ENCODE measurements at regions not wholly inside any gene's neighbourhood (a gene's known extent, or its start where the extent isn't known, plus 50 kb on each side); places are given as distances from the start of the nearest gene placed in this dataset.

- DNase-seq (ENCODE audit: low read depth, low spot score) (no peak), FAIRE-seq (no peak)
- no peak overlapping the region for H2AFZ ChIP-seq (ENCODE audit: control insufficient read depth, low read length)
- H3K4me1 ChIP-seq (ENCODE audit: control insufficient read depth, extremely low read depth, insufficient read depth, low read length), result no peaks in the 10 kb centered on the region
- no peak overlapping the region for H3K27ac ChIP-seq (ENCODE audit: control insufficient read depth, insufficient read depth, low read length)
- H3K4me3 ChIP-seq (ENCODE audit: control insufficient read depth in 2 of 3, extremely low read depth in 1 of 3, insufficient read depth in 2 of 3, low read depth in 1 of 3, low read length in 3 of 3), result no peak overlapping the region
- dilution Hi-C loops (cut with MboI; ENCODE audit: extremely low pct_ligation_motif_present, low sequenced_read_pairs), result no loop called here
- no peaks in the 10 kb centered on the region for H3K9me1 ChIP-seq (ENCODE audit: control insufficient read depth, extremely low read depth, insufficient read depth, low read length)
- H3K9me3 ChIP-seq (ENCODE audit: control insufficient read depth, low read depth, low read length), result no peaks in the 10 kb centered on the region
- H3K27me3 ChIP-seq (ENCODE audit: control insufficient read depth, extremely low read depth, insufficient read depth, low read length), result no peaks in the 10 kb centered on the region
- H4K20me1 ChIP-seq (ENCODE audit: control insufficient read depth, extremely low read depth, insufficient read depth, low read length), result no peaks in the 10 kb centered on the region
- TF ChIP-seq CTCF (optimal IDR thresholded peaks at IDR 0.05 in 1 of 3, IDR thresholded peaks at IDR 0.05 in 1 of 3, conservative IDR thresholded peaks at IDR 0.05 in 1 of 3; ENCODE audit: extremely low read depth in 1 of 3, insufficient read depth in 2 of 3, low read length in 3 of 3) (no peak), EZH2 (IDR thresholded peaks at IDR 0.05; ENCODE audit: low read length) (no peak)
- H3K36me3 ChIP-seq (ENCODE audit: control insufficient read depth in 2 of 2, extremely low read depth in 1 of 2, insufficient read depth in 2 of 2, low read length in 2 of 2), result no peaks in the 10 kb centered on the region
- no peak overlapping the region for H3K4me2 ChIP-seq (ENCODE audit: control insufficient read depth, extremely low read depth, insufficient read depth, low read depth, low read length)
- no peaks in the 10 kb centered on the region for H3K79me2 ChIP-seq (ENCODE audit: control insufficient read depth, insufficient read depth, low read length)
- no peak overlapping the region for H3K9ac ChIP-seq (ENCODE audit: control insufficient read depth, extremely low read depth, insufficient read depth, low read length)
Observed at GRCh38 chr2:6326958-6327357, 538.7 kb downstream of the CMPK2 start.

- H2AFZ ChIP-seq (ENCODE audit: control insufficient read depth, low read length), result no peak overlapping the region
- no peaks in the 10 kb centered on the region for H3K9me3 ChIP-seq (ENCODE audit: control insufficient read depth, low read depth, low read length)
- no peak overlapping the region for H3K9ac ChIP-seq (ENCODE audit: control insufficient read depth, extremely low read depth, insufficient read depth, low read length)
- no peaks in the 10 kb centered on the region for H3K4me1 ChIP-seq (ENCODE audit: control insufficient read depth, extremely low read depth, insufficient read depth, low read length)
- H3K9me1 ChIP-seq (ENCODE audit: control insufficient read depth, extremely low read depth, insufficient read depth, low read length), result no peaks in the 10 kb centered on the region
- TF ChIP-seq CTCF (optimal IDR thresholded peaks at IDR 0.05 in 1 of 3, IDR thresholded peaks at IDR 0.05 in 1 of 3, conservative IDR thresholded peaks at IDR 0.05 in 1 of 3; ENCODE audit: extremely low read depth in 1 of 3, insufficient read depth in 2 of 3, low read length in 3 of 3) (no peak), EZH2 (IDR thresholded peaks at IDR 0.05; ENCODE audit: low read length) (no peak)
- no peak overlapping the region for H3K4me3 ChIP-seq (ENCODE audit: control insufficient read depth in 2 of 3, extremely low read depth in 1 of 3, insufficient read depth in 2 of 3, low read depth in 1 of 3, low read length in 3 of 3)
- H4K20me1 ChIP-seq (ENCODE audit: control insufficient read depth, extremely low read depth, insufficient read depth, low read length), result no peaks in the 10 kb centered on the region
- H3K36me3 ChIP-seq (ENCODE audit: control insufficient read depth in 2 of 2, extremely low read depth in 1 of 2, insufficient read depth in 2 of 2, low read length in 2 of 2), result no peaks in the 10 kb centered on the region
- FAIRE-seq (no peak), DNase-seq (ENCODE audit: low read depth, low spot score) (no peak)
- no peaks in the 10 kb centered on the region for H3K79me2 ChIP-seq (ENCODE audit: control insufficient read depth, insufficient read depth, low read length)
- H3K27me3 ChIP-seq (ENCODE audit: control insufficient read depth, extremely low read depth, insufficient read depth, low read length), result no peaks in the 10 kb centered on the region
- no peak overlapping the region for H3K27ac ChIP-seq (ENCODE audit: control insufficient read depth, insufficient read depth, low read length)
- dilution Hi-C loops (cut with MboI; ENCODE audit: extremely low pct_ligation_motif_present, low sequenced_read_pairs), result no loop called here
- H3K4me2 ChIP-seq (ENCODE audit: control insufficient read depth, extremely low read depth, insufficient read depth, low read depth, low read length), result no peak overlapping the region
Observed at GRCh38 chr2:6336752-6337471, 528.8 kb downstream of the CMPK2 start.
